ENCODE measurements at regions not wholly inside any gene's neighbourhood (a gene's known extent, or its start where the extent isn't known, plus 50 kb on each side); places are given as distances from the start of the nearest gene placed in this dataset.
"Not testable (repeated sequence)": the region's sequence is repeated elsewhere in the genome, so short reads cannot be mapped to it uniquely, and the experiment has no call there.

- TF ChIP-seq, protein P1, sequence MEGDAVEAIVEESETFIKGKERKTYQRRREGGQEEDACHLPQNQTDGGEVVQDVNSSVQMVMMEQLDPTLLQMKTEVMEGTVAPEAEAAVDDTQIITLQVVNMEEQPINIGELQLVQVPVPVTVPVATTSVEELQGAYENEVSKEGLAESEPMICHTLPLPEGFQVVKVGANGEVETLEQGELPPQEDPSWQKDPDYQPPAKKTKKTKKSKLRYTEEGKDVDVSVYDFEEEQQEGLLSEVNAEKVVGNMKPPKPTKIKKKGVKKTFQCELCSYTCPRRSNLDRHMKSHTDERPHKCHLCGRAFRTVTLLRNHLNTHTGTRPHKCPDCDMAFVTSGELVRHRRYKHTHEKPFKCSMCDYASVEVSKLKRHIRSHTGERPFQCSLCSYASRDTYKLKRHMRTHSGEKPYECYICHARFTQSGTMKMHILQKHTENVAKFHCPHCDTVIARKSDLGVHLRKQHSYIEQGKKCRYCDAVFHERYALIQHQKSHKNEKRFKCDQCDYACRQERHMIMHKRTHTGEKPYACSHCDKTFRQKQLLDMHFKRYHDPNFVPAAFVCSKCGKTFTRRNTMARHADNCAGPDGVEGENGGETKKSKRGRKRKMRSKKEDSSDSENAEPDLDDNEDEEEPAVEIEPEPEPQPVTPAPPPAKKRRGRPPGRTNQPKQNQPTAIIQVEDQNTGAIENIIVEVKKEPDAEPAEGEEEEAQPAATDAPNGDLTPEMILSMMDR (IDR thresholded peaks at IDR 0.05): no peak
- CTCF ChIA-PET: no interaction called here
- no peaks in the 10 kb centered on the region for H3K4me1 Mint-ChIP-seq (ENCODE audit: low read depth)
- no peak for DNase-seq
- H3K4me3 Mint-ChIP-seq: no peak overlapping the region
- no peak for ATAC-seq
- no peak overlapping the region for H3K27ac Mint-ChIP-seq
- H3K36me3 Mint-ChIP-seq (ENCODE audit: low read depth): no peaks in the 10 kb centered on the region
- H3K27me3 Mint-ChIP-seq: no peaks in the 10 kb centered on the region
- POLR2A ChIA-PET: no interaction called here
- no peaks in the 10 kb centered on the region for H3K9me3 Mint-ChIP-seq
- intact Hi-C loops (cut with micrococcal nuclease): no loop called here
These were observed 80.3 kb downstream of the SKIDA1 start for GRCh38 chr10:21445163-21445562.

- Mint-ChIP-seq H3K9me3 (no peaks in the 10 kb centered on the region), H3K36me3 (ENCODE audit: low read depth) (no peaks in the 10 kb centered on the region), H3K4me1 (ENCODE audit: low read depth) (no peaks in the 10 kb centered on the region), H3K27ac (no peak overlapping the region), H3K4me3 (no peak overlapping the region), H3K27me3 (no peaks in the 10 kb centered on the region)
- TF ChIP-seq, protein P1 (IDR thresholded peaks at IDR 0.05): no peak
- intact Hi-C loops (cut with micrococcal nuclease): no loop called here
- ATAC-seq (no peak), DNase-seq (no peak)
- POLR2A ChIA-PET: no interaction called here
- CTCF ChIA-PET: no interaction called here
These were observed 83.9 kb downstream of the SKIDA1 start for GRCh38 chr10:21441625-21442024.

- H3K27me3 Mint-ChIP-seq; H3K27ac Mint-ChIP-seq; CTCF ChIA-PET; DNase-seq; H3K9me3 Mint-ChIP-seq; POLR2A ChIA-PET; H3K36me3 Mint-ChIP-seq (ENCODE audit: low read depth); intact Hi-C loops (cut with micrococcal nuclease); H3K4me1 Mint-ChIP-seq (ENCODE audit: low read depth); ATAC-seq; H3K4me3 Mint-ChIP-seq: not testable (repeated sequence)
These were observed 86.6 kb downstream of the SKIDA1 start for GRCh38 chr10:21438914-21439313.

DNA sequence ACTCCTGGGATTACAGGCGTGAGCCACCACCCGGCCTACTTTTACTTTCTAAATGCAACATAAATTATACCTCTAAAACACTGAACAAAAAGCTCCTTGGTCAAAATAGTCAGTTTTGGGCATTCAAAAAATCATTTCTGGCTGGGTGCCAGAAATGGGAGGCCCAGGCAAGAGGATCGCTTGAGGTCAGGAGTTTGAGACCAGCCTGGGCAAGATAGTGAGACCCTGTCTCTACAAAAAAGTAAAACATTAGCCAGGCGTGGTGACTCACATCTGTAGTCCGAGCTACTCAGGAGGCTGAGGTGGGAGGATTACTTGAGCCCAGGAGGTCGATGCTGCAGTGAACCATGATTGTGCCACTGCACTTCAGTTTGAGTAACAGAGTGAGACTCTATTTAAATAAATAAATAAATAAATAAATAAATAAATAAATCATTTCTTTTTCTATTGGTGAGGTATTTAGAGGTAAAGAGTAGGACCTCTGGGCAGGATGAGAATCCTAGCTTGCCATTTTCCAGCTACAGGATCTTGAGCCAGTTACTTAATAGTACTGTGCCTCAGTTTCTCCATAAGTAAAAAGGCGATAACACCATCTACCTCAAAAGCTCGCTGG is 87.6 kb downstream of the SKIDA1 start:
- Mint-ChIP-seq H3K4me1 (ENCODE audit: low read depth) (no peaks in the 10 kb centered on the region), H3K36me3 (ENCODE audit: low read depth) (no peaks in the 10 kb centered on the region), H3K27me3 (no peaks in the 10 kb centered on the region), H3K4me3 (no peak overlapping the region), H3K27ac (no peak overlapping the region), H3K9me3 (no peaks in the 10 kb centered on the region)
- DNase-seq: no peak
- ATAC-seq: no peak
- CTCF ChIA-PET: interaction anchor here (0.7 kb wide), 1 partner anchor 294 kb away, joined by 3 read pairs; no protein-coding TSS in a partner anchor
- TF ChIP-seq, protein P1 (IDR thresholded peaks at IDR 0.05): no peak
- intact Hi-C loops (cut with micrococcal nuclease): no loop called here
- POLR2A ChIA-PET: no interaction called here

GRCh38 chr10:21432266-21432665 is 93.2 kb downstream of the SKIDA1 start:
- no peaks in the 10 kb centered on the region for H3K27me3 Mint-ChIP-seq
- POLR2A ChIA-PET: no interaction called here
- H3K9me3 Mint-ChIP-seq: no peaks in the 10 kb centered on the region
- DNase-seq (no peak), ATAC-seq (no peak)
- intact Hi-C loops (cut with micrococcal nuclease): no loop called here
- CTCF ChIA-PET: no interaction called here
- no peak overlapping the region for H3K4me3 Mint-ChIP-seq
- H3K36me3 Mint-ChIP-seq (ENCODE audit: low read depth): no peaks in the 10 kb centered on the region
- H3K27ac Mint-ChIP-seq: no peak overlapping the region
- TF ChIP-seq, protein P1 (IDR thresholded peaks at IDR 0.05): no peak
- H3K4me1 Mint-ChIP-seq (ENCODE audit: low read depth): no peaks in the 10 kb centered on the region

DNA sequence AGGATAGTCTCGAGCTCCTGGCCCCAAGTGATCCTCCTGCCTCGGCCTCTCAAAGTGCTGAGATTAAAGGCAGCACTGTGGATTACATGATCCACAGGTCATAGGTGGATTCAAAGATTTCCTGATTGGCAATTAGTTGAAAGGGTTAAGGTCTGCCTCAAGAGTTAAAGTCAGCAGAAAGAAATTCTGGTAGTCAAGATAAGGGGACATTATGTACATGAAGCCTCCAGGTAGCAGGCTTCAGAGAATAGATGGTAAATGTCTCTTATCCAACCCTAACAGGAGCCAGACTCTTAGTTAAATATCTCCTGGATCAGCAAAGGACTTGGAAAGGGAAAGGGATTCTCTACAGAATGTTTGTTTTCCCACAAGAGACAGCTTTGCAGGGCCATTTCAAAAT is 93.7 kb downstream of the SKIDA1 start:
- no peaks in the 10 kb centered on the region for H3K9me3 Mint-ChIP-seq
- H3K4me3 Mint-ChIP-seq: no peak overlapping the region
- intact Hi-C loops (cut with micrococcal nuclease): no loop called here
- DNase-seq (no peak), ATAC-seq (no peak)
- CTCF ChIA-PET: no interaction called here
- POLR2A ChIA-PET: no interaction called here
- no peak overlapping the region for H3K27ac Mint-ChIP-seq
- H3K36me3 Mint-ChIP-seq (ENCODE audit: low read depth): no peaks in the 10 kb centered on the region
- H3K27me3 Mint-ChIP-seq: no peaks in the 10 kb centered on the region
- TF ChIP-seq, protein P1 (IDR thresholded peaks at IDR 0.05): no peak
- no peaks in the 10 kb centered on the region for H3K4me1 Mint-ChIP-seq (ENCODE audit: low read depth)
